Esophagus (tissue), 2 donors: ENCODE measurements at regions not wholly inside any gene's neighbourhood (a gene's known extent, or its start where the extent isn't known, plus 50 kb on each side); places are given as distances from the start of the nearest gene placed in this dataset.

Experiments
- H3K27ac ChIP-seq, 2 donors: one replicate each; pipeline ENCODE4 v1.5.1; 2013; ENCODE audit warnings: low read depth in 2 of 2, mild to moderate bottlenecking in 2 of 2, inconsistent platforms in 1 of 2, low read length in 1 of 2, moderate library complexity in 1 of 2
- H3K27me3 ChIP-seq, 2 donors: one replicate each; pipeline ENCODE4 v1.6.1; 2013; ENCODE audit warnings: low read length in 2 of 2, control low read depth in 1 of 2, mild to moderate bottlenecking in 1 of 2; ENCODE audit not compliant: insufficient read depth in 2 of 2, control insufficient read depth in 1 of 2
- H3K36me3 ChIP-seq, 2 donors: one replicate each; pipeline ENCODE4 v1.6.1; 2013; ENCODE audit warnings: low read length in 1 of 2; ENCODE audit not compliant: control insufficient read depth in 2 of 2, insufficient read depth in 2 of 2
- H3K4me1 ChIP-seq, 2 donors: one replicate each; pipeline ENCODE4 v1.6.1; 2013; ENCODE audit warnings: low read length in 1 of 2; ENCODE audit not compliant: control insufficient read depth in 2 of 2, insufficient read depth in 2 of 2
- H3K4me3 ChIP-seq, 2 donors: one replicate each; pipeline ENCODE4 v1.5.1; 2013; ENCODE audit warnings: low read length in 2 of 2, mild to moderate bottlenecking in 2 of 2, low read depth in 1 of 2, moderate library complexity in 1 of 2
- H3K9me3 ChIP-seq, 2 donors: one replicate each; pipeline ENCODE4 v1.6.1; 2013; ENCODE audit warnings: mild to moderate bottlenecking in 2 of 2, low read depth in 1 of 2, low read length in 1 of 2, moderate library complexity in 1 of 2; ENCODE audit not compliant: control insufficient read depth in 2 of 2, insufficient read depth in 1 of 2
- WGBS, 2 donors: extraction: QIAGEN DNeasy Blood & Tissue Kit; methylation state at CpG; one replicate each; pipeline ENCODE4 v1.1.7; 2013; 5-methylcytosine and 5-hydroxymethylcytosine counted together
- donor health status: healthy with polysubstance abuse.
- donor health status: Bipolar disorder and iron deficiency.

- no peaks in the 10 kb centered on the region for H3K36me3 ChIP-seq
- no peak overlapping the region for H3K4me3 ChIP-seq
- H3K27me3 ChIP-seq = peaks cover 0 to 2% of the 10 kb centered on the region in 2 donors
- WGBS, 2 donors = 55 to 63% methylated on average over 2 of the region's 2 CpGs
- H3K27ac ChIP-seq = no peak overlapping the region
- no peaks in the 10 kb centered on the region for H3K4me1 ChIP-seq
- no peaks in the 10 kb centered on the region for H3K9me3 ChIP-seq
Measured at GRCh38 chr6:98782772-98783171, 51.6 kb upstream of the POU3F2 start.

GRCh38 chr6:98783578-98783977 lies 50.8 kb upstream of the POU3F2 start:
- Histone ChIP-seq H3K36me3 (no peaks in the 10 kb centered on the region), H3K27ac (no peak overlapping the region), H3K4me1 (no peaks in the 10 kb centered on the region), H3K4me3 (no peak overlapping the region), H3K27me3 (no peaks in the 10 kb centered on the region), H3K9me3 (no peaks in the 10 kb centered on the region)
- WGBS, 2 donors = 67 to 72% methylated on average over 2 of the region's 2 CpGs
